ENCODE measurements at regions not wholly inside any gene's neighbourhood (a gene's known extent, or its start where the extent isn't known, plus 50 kb on each side); places are given as distances from the start of the nearest gene placed in this dataset.
"Not testable (repeated sequence)": the region's sequence is repeated elsewhere in the genome, so short reads cannot be mapped to it uniquely, and the experiment has no call there.

GRCh38 chr1:120257064-120257777 is 80.9 kb upstream of the SEC22B start:
- not testable (repeated sequence) for H3K9me3 ChIP-seq (ENCODE audit: control insufficient read depth, low read length); H3K36me3 ChIP-seq (ENCODE audit: control insufficient read depth, insufficient read depth, low read length); H3K27ac ChIP-seq (ENCODE audit: insufficient read depth, low read depth, low read length, poor library complexity, severe bottlenecking); H3K4me1 ChIP-seq (ENCODE audit: control insufficient read depth, insufficient read depth, low read length); H3K27me3 ChIP-seq (ENCODE audit: control insufficient read depth, insufficient read depth, low read length, poor library complexity, severe bottlenecking); H3K4me3 ChIP-seq (ENCODE audit: insufficient read depth, low read depth, low read length)
- WGBS, 2 experiments, result no CpG with 5 or more reads among the region's 6 CpGs

- not testable (repeated sequence) for H3K4me3 ChIP-seq (ENCODE audit: insufficient read depth, low read depth, low read length); H3K9me3 ChIP-seq (ENCODE audit: control insufficient read depth, low read length); H3K27me3 ChIP-seq (ENCODE audit: control insufficient read depth, insufficient read depth, low read length, poor library complexity, severe bottlenecking); H3K27ac ChIP-seq (ENCODE audit: insufficient read depth, low read depth, low read length, poor library complexity, severe bottlenecking); H3K4me1 ChIP-seq (ENCODE audit: control insufficient read depth, insufficient read depth, low read length); H3K36me3 ChIP-seq (ENCODE audit: control insufficient read depth, insufficient read depth, low read length)
- no CpG with 5 or more reads among the region's 2 CpGs for WGBS, 2 experiments
Observed at GRCh38 chr1:120250756-120251155, 74.4 kb upstream of the SEC22B start.

- H3K27me3 ChIP-seq (ENCODE audit: control insufficient read depth, insufficient read depth, low read length, poor library complexity, severe bottlenecking); H3K36me3 ChIP-seq (ENCODE audit: control insufficient read depth, insufficient read depth, low read length); H3K27ac ChIP-seq (ENCODE audit: insufficient read depth, low read depth, low read length, poor library complexity, severe bottlenecking); H3K4me3 ChIP-seq (ENCODE audit: insufficient read depth, low read depth, low read length); H3K9me3 ChIP-seq (ENCODE audit: control insufficient read depth, low read length); H3K4me1 ChIP-seq (ENCODE audit: control insufficient read depth, insufficient read depth, low read length): not testable (repeated sequence)
- no CpG with 5 or more reads among the region's 7 CpGs for WGBS, 2 experiments
Observed at GRCh38 chr1:120248726-120249427, 72.6 kb upstream of the SEC22B start.

- no CpG with 5 or more reads among the region's 2 CpGs for WGBS, 2 experiments
- not testable (repeated sequence) for H3K4me1 ChIP-seq (ENCODE audit: control insufficient read depth, insufficient read depth, low read length); H3K36me3 ChIP-seq (ENCODE audit: control insufficient read depth, insufficient read depth, low read length); H3K4me3 ChIP-seq (ENCODE audit: insufficient read depth, low read depth, low read length); H3K27me3 ChIP-seq (ENCODE audit: control insufficient read depth, insufficient read depth, low read length, poor library complexity, severe bottlenecking); H3K27ac ChIP-seq (ENCODE audit: insufficient read depth, low read depth, low read length, poor library complexity, severe bottlenecking); H3K9me3 ChIP-seq (ENCODE audit: control insufficient read depth, low read length)
Observed at GRCh38 chr1:120248203-120248602, 71.9 kb upstream of the SEC22B start.

- not testable (repeated sequence) for H3K9me3 ChIP-seq (ENCODE audit: control insufficient read depth, low read length); H3K27me3 ChIP-seq (ENCODE audit: control insufficient read depth, insufficient read depth, low read length, poor library complexity, severe bottlenecking); H3K4me1 ChIP-seq (ENCODE audit: control insufficient read depth, insufficient read depth, low read length); H3K36me3 ChIP-seq (ENCODE audit: control insufficient read depth, insufficient read depth, low read length); H3K4me3 ChIP-seq (ENCODE audit: insufficient read depth, low read depth, low read length); H3K27ac ChIP-seq (ENCODE audit: insufficient read depth, low read depth, low read length, poor library complexity, severe bottlenecking)
- WGBS, 2 experiments, result no CpG with 5 or more reads among the region's 6 CpGs
Observed at GRCh38 chr1:120243867-120244266, 67.5 kb upstream of the SEC22B start.

- H3K4me1 ChIP-seq (ENCODE audit: control insufficient read depth, insufficient read depth, low read length); H3K27ac ChIP-seq (ENCODE audit: insufficient read depth, low read depth, low read length, poor library complexity, severe bottlenecking); H3K36me3 ChIP-seq (ENCODE audit: control insufficient read depth, insufficient read depth, low read length); H3K4me3 ChIP-seq (ENCODE audit: insufficient read depth, low read depth, low read length); H3K27me3 ChIP-seq (ENCODE audit: control insufficient read depth, insufficient read depth, low read length, poor library complexity, severe bottlenecking); H3K9me3 ChIP-seq (ENCODE audit: control insufficient read depth, low read length): not testable (repeated sequence)
- no CpG with 5 or more reads among the region's 8 CpGs for WGBS, 2 experiments
Observed at GRCh38 chr1:120242582-120242981, 66.3 kb upstream of the SEC22B start.

GRCh38 chr1:120241868-120242267 is 65.5 kb upstream of the SEC22B start:
- no CpG with 5 or more reads among the region's 5 CpGs for WGBS, 2 experiments
- H3K9me3 ChIP-seq (ENCODE audit: control insufficient read depth, low read length), result not testable (repeated sequence)

GRCh38 chr1:120240181-120240580 is 63.9 kb upstream of the SEC22B start:
- H3K27me3 ChIP-seq (ENCODE audit: control insufficient read depth, insufficient read depth, low read length, poor library complexity, severe bottlenecking); H3K4me1 ChIP-seq (ENCODE audit: control insufficient read depth, insufficient read depth, low read length); H3K36me3 ChIP-seq (ENCODE audit: control insufficient read depth, insufficient read depth, low read length); H3K4me3 ChIP-seq (ENCODE audit: insufficient read depth, low read depth, low read length); H3K27ac ChIP-seq (ENCODE audit: insufficient read depth, low read depth, low read length, poor library complexity, severe bottlenecking); H3K9me3 ChIP-seq (ENCODE audit: control insufficient read depth, low read length): not testable (repeated sequence)
- no CpG with 5 or more reads among the region's 1 CpG for WGBS, 2 experiments

More at GRCh38 chr1:120241868-120242267, 65.5 kb upstream of the SEC22B start:
- not testable (repeated sequence) for H3K4me1 ChIP-seq (ENCODE audit: control insufficient read depth, insufficient read depth, low read length); H3K27me3 ChIP-seq (ENCODE audit: control insufficient read depth, insufficient read depth, low read length, poor library complexity, severe bottlenecking); H3K4me3 ChIP-seq (ENCODE audit: insufficient read depth, low read depth, low read length); H3K36me3 ChIP-seq (ENCODE audit: control insufficient read depth, insufficient read depth, low read length); H3K27ac ChIP-seq (ENCODE audit: insufficient read depth, low read depth, low read length, poor library complexity, severe bottlenecking)

- H3K9me3 ChIP-seq (ENCODE audit: control insufficient read depth, low read length), result not testable (repeated sequence)
Observed at GRCh38 chr1:120239351-120239750, 63.0 kb upstream of the SEC22B start.

GRCh38 chr1:120238867-120239266 is 62.5 kb upstream of the SEC22B start:
- WGBS, 2 experiments, result no CpG with 5 or more reads among the region's 2 CpGs
- not testable (repeated sequence) for H3K9me3 ChIP-seq (ENCODE audit: control insufficient read depth, low read length); H3K4me1 ChIP-seq (ENCODE audit: control insufficient read depth, insufficient read depth, low read length); H3K36me3 ChIP-seq (ENCODE audit: control insufficient read depth, insufficient read depth, low read length); H3K27me3 ChIP-seq (ENCODE audit: control insufficient read depth, insufficient read depth, low read length, poor library complexity, severe bottlenecking); H3K4me3 ChIP-seq (ENCODE audit: insufficient read depth, low read depth, low read length); H3K27ac ChIP-seq (ENCODE audit: insufficient read depth, low read depth, low read length, poor library complexity, severe bottlenecking)

More at GRCh38 chr1:120239351-120239750, 63.0 kb upstream of the SEC22B start:
- not testable (repeated sequence) for H3K4me3 ChIP-seq (ENCODE audit: insufficient read depth, low read depth, low read length); H3K27me3 ChIP-seq (ENCODE audit: control insufficient read depth, insufficient read depth, low read length, poor library complexity, severe bottlenecking); H3K4me1 ChIP-seq (ENCODE audit: control insufficient read depth, insufficient read depth, low read length); H3K36me3 ChIP-seq (ENCODE audit: control insufficient read depth, insufficient read depth, low read length); H3K27ac ChIP-seq (ENCODE audit: insufficient read depth, low read depth, low read length, poor library complexity, severe bottlenecking)

- H3K9me3 ChIP-seq (ENCODE audit: control insufficient read depth, low read length); H3K4me1 ChIP-seq (ENCODE audit: control insufficient read depth, insufficient read depth, low read length); H3K36me3 ChIP-seq (ENCODE audit: control insufficient read depth, insufficient read depth, low read length); H3K27ac ChIP-seq (ENCODE audit: insufficient read depth, low read depth, low read length, poor library complexity, severe bottlenecking); H3K4me3 ChIP-seq (ENCODE audit: insufficient read depth, low read depth, low read length); H3K27me3 ChIP-seq (ENCODE audit: control insufficient read depth, insufficient read depth, low read length, poor library complexity, severe bottlenecking): not testable (repeated sequence)
- no CpG with 5 or more reads among the region's 2 CpGs for WGBS, 2 experiments
Observed at GRCh38 chr1:120233661-120234018, 57.3 kb upstream of the SEC22B start.
